AML-193 (cell line): ENCODE measurements at regions not wholly inside any gene's neighbourhood (a gene's known extent, or its start where the extent isn't known, plus 50 kb on each side); places are given as distances from the start of the nearest gene placed in this dataset.
"Not testable (repeated sequence)": the region's sequence is repeated elsewhere in the genome, so short reads cannot be mapped to it uniquely, and the experiment has no call there.

Source experiments
- DNase-seq, 2 experiments: peaks; one replicate each; lab custom pipeline; 2025; lab: John Stamatoyannopoulos, UW

DNA sequence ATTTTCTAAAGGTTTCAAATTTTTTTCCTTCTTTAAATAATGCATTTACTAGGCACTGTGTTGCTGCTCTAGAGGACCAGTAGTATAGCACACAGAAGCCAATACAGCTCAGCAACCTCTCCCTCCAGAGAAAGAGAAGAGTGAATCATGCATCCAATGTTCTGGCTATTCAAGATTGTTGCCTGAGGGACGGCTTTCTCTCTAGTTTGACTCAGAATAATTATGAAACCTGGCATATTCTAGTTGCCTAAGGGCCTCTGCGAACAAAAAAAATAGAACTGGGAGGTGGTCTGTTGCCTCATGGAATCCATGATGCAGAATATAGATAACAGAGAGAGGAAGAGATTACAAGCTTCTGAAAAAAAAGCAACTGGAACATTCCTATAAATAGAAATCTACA lies 1233.3 kb upstream of the PABPC4L start:
- DNase-seq = no peak

DNA sequence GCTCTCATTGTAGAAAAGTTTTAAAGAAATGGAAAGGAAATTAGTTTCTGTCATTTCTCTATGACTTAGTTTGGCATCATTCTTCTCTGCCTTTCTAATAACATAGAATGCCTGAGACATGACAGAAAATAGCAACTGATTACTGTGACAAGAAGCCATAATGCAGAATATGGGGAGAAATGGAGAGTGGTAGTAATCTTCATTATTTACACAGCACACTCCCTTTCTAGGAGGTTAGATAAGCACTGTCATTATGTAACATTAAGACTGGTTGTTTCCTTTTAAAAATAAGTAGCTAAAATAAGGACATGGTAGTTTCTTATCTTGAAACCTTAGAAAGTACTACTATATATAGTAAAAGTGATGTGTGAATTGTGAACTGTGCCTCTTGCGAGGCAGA lies 1227.9 kb upstream of the PABPC4L start:
- no peak for DNase-seq

DNA sequence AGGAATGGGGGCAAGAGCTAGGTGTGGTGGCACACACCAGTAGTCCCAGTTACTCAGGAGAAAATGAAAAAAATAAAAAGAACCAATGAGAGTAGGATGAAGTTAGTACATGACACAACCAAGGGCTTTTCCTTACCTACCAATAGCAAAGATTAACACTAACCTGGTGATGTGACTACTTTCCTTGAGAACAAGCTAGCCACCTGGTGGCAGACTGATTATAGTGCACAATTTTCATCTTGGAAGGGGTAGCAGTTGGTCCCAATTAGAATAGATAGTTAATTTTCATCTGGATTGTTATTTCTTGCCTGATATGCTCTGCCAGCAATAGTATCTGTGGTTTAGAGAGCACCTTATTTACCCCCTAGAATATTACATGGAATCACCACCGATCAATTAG lies 1216.8 kb upstream of the PABPC4L start:
- DNase-seq = peak; percentile 10 to 14

DNA sequence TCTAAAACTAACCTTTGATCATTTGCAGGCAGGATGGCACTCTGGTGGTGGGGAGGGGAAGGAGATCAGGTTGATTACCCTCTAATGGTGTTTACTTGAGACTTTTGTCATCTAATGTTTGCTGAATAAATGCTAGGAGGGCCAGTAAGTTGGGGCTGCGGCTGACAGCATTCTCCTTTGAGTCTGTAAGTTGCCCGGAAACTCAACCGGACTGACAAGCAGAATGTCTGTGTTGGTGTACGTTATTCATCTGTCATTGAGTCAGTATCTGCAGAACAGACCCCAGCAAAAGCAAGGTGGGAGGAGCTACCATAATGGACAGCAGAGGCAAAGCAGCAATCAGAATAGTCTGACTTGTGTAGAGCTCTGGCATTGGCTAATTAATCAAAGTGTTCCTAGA lies 1210.6 kb upstream of the PABPC4L start:
- DNase-seq = no peak

DNA sequence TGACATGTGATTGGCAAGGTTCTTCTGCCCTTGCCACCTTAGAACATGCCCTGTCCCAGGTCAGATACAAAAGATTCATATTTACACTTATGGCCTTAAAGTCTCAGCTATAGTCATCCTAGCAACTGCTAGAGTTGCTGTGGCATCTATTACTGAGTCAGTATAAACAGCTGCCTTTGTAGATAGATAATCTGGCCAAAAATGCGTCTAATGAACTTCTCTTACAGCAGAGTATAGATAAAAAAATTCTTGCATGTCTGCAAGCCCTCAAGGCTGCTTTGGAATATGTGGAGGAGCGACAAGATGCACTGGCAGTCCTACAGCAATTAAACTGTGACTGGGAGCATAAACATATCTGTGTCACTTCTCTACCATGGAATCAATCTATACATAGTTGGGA lies 1209.7 kb upstream of the PABPC4L start:
- DNase-seq = no peak

DNA sequence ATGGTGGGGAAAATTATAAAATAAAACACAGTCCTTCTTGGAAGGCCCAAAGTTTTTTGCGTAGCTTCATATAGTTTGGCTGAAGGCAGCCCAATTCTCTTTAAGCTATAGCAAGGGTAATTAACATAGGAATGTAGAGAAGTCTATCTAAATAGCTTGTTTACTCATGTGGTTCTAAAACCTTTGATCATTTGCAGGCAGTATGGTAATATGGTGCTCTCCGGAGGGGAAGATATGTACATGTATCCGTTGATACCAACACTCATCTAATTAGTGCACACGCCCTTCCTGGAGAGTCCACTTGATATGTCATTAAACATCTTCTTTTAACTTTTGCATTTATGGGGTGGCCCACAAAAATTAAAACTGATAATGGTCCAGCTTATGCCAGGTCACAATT lies 1207.7 kb upstream of the PABPC4L start:
- not testable (repeated sequence) for DNase-seq

DNA sequence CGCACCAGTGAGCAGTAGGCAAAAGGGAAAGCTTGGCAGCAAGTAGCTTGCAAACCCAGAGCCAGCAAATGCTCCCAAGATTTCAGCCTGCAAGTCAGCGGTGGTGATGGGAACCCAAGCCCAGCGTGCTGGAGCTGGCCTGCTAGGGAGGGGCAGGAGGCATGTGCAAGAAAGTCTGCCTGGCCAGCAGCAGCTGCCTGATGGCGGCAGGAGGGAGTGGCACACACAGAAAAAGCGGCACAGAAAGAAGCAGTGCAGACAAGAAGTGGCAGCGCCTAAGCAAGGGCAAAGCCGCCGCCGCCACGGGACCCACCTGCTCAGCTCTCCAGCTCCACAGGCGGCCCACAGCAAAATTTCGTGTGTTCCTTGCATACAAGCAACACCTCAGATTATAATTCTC lies 1206.5 kb upstream of the PABPC4L start:
- DNase-seq = no peak

DNA sequence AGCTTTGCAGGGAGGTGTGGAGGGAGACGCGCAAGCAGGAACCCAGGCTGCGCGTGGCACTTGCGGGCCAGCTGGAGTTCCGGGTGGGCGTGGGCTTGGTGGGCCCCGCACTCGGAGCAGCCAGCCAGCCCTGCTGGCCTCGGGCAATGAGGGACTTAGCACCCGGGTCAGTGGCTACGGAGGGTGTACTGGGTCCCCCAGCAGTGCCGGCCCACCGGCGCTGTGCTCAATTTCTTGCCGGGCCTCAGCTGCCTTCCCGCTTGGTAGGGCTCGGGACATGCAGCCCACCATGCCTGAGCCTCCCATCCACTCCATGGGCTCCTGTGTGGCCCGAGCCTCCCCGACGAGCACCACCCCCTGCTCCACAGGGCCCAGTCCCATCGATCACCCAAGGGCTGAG lies 1205.0 kb upstream of the PABPC4L start:
- not testable (repeated sequence) for DNase-seq

DNA sequence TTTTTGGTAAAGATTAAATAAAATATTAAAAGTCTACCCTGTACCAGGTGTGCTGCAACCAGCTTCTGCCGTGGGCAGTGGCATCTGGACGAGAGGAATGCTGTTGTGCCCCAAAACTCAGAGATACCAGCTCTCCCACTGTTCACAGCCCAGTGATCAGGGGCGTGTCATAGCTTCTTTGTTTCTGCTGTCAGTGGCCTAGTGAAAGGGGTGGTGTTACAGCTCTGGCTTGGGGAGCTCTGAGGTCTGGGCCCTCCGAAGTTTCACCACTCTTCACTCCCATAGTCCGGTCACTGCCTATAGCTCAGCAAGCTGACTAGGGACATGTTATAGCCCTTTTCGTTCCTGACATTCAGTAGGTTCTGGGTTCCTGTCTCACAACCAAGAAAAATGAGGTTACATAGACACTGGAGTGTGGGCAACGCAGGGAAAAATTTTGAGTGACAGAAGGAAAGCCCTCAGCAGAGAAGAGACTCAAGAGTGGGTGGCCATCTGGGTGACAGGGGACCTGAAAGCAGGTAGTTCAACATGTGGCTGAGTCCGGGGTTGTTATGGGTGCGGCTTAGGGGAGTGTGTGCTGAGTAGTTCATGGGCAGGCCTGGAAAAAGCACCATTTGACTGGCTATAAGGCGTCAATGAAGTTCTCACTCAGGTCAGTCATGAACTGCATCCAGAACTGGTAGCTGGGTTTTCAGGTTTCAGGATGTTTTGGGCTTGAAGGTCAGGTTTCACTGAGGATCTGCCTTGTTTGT lies 1184.4 kb upstream of the PABPC4L start:
- no peak for DNase-seq

DNA sequence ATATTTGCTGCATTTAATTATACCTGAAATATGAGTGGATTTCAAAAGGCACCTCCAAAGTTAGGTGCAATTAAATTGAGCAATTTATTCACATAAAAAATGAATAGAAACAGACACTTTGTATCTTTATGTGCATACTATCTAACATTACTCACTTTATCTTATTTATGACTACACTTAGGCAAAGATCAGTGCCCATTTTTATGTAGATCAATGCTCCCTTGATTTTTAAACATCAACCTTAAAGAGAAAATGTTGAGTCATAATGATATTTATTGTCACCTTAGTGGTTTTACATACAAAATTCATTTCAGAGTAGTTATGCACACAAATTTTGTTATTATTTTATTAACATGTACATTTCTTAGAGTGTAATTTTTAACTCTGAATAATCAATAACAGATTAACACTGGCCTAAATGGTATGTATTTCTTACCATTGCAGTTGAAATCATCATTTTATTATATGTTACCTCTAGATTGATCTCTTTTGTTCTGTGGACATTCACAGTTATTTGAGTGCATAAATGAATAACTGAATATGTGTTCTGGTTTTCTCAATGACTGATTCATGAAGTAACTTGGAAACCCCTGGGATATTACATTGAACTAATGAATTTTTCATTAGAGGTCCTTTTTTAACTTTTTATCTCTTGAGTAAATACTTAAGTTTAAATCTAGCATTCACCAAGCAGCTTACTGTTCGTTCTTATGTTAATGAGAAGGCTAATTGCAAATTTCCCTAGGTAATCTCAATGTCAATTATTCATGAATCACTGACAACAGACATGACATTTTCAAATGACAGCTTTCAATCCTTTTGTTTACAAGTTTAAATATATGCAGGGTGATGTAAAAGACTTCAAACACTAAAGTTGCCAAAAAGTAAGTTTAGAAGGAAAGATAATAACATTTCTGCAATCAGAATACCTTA lies 1182.0 kb upstream of the PABPC4L start:
- no peak for DNase-seq

DNA sequence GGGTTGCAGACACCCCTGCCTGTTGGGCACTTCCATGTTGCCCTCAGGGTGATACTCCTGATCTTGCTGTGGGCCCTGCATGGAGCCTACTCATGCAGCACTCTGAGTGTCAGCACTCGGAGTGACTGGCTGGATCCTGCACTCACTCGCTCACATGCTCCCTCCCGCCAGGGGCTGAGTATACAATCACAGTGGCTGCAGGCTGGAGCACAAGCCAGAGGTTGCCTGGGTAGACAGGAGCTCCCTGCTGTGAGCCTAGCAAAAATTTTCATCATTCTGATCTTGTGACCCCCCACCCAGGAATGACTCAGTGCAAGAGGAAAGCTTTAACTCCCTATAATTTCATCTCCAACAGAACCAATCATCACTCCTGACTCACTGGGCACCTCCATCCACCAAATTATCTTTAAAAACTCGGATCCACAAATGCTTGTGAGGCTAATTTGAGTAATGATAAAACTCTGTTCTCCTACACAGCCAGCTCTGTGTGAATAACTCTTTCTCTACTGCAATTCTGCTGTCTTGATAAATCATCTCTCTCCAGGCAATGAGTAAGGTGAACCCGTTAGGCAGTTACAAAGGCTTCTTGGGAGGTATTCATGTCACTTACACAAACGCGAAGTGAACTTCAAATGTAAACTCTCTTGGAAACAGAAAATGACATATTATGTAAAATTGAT lies 1180.8 kb upstream of the PABPC4L start:
- no peak for DNase-seq

DNA sequence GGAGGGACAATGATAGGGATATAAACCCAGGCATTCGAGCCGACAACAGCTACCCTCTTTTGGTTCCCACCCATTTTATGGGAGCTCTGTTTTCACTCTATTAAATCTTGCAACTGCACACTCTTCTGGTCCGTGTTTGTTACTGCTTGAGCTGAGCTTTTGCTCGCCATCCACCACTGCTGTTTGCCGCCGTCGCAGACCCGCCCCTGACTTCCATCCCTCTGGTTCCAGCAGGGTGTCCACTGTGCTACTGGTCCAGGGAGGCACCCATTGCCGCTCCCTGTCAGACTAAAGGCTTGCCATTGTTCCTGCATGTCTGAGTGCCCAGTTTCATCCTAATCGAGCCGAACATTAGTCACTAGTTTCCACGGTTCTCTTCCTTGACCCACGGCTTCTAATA lies 1170.5 kb upstream of the PABPC4L start:
- DNase-seq = no peak

DNA sequence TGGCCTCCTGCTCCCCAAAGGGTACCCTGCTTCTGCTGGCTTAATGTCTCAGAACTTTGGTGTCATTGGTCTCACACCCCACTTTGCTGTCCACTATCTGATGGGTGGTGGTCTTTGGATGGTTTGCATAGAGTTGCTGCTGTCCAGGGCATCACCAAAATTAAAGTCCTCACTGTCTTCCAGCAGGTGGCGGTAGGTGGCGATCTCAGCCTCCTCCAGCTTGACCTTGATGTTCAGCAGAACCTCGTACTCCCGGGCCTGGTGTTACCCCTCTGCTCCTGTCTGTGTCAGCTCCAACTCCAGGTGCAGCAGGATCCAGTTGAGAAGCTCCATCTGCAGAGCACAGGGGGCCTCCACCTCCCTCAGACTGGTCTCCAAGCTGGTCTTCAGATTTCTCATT lies 1169.5 kb upstream of the PABPC4L start:
- peak in 1 of 2 experiments; percentile 2 for DNase-seq

DNA sequence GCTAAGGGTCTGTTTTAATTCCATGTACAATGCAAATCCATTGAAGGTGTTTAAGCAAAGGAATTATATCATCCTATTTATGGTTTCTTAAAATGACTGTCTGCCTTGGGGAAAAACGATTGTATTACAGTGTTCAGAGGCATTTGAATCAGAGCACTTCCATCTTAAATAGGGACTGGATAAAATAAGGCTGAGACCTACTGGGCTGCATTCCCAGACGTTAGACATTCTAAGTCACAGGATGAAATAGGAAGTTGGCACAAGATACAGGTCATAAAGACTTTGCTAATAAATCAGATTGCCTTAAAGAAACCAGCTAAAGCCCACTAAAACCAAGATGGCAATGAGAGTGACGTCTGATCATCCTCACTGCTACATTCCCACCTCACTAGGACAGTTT lies 1167.2 kb upstream of the PABPC4L start:
- DNase-seq = no peak

DNA sequence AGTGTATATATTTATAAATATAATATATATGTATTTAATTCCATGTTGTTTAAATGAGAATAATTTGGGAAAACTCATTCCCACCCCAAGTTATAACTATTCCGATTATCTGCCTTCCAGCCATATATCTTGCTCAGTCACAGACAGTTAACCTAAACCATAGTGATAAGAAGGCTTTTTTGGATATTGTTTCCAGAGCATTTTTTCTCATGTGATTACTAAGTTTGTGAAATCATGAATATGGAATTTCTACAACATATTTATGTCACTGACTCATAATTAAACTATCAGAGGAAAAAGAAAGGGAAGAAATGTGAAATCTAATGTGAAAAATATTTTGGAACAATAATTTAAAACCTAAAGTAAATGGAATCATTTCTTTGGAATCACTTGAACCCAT lies 1163.5 kb upstream of the PABPC4L start:
- no peak for DNase-seq

DNA sequence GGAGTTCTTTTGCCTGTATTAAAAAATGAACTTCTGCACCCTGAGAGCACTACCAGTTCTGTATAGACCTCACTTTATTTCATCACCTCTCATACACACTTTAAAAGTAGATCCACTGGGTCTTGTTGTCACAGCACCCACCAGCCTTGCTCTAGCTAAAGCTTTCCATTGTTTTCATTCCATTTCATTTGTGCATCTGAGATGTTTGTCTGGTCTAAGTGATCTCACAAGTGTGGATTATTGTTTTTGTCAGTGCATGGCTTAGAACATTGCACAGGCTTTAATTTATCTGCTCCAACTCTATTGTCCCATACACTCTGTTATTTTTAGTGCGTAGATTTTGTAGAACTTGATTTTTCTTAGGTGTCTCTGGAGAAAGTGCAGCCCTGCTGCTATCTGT lies 1157.5 kb upstream of the PABPC4L start:
- DNase-seq = no peak

DNA sequence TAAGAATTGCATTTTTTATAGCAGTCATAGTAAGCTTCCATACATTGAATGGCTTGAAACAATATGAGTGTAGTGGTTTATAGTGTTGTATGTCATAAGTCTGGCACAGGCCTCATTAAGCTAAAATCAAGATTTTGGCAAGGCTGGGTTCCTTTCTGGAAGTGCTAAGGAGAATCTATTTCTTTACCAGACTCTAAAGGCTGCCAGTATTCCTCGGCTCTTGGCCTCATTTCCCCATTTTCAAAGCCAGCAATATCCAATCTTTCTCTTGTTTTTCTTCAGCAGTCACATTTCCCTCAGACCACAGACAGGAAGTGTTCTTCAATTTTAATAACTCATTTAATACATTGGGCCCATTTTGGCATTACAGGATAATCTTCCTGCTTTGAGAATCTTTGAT lies 1155.5 kb upstream of the PABPC4L start:
- DNase-seq = no peak

DNA sequence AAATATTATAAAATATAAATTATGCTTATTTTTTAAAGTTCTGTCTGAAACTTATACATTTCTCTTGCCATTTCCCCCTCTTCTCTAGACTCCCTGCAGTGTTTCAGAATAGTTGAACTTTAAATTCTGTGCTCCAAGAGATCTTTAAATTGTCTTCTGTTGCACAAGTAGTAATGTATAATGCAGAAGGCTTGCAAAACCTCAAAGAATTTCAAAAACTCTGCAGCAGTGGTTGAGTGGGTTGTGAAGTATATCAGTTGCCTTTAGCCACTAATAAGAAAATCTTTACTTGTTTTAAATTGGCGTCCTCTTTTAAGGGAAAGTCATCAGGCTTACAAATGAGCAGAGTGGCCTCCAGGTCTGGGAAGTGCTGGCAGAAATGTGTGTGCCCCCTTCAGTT lies 1153.3 kb upstream of the PABPC4L start:
- no peak for DNase-seq

DNA sequence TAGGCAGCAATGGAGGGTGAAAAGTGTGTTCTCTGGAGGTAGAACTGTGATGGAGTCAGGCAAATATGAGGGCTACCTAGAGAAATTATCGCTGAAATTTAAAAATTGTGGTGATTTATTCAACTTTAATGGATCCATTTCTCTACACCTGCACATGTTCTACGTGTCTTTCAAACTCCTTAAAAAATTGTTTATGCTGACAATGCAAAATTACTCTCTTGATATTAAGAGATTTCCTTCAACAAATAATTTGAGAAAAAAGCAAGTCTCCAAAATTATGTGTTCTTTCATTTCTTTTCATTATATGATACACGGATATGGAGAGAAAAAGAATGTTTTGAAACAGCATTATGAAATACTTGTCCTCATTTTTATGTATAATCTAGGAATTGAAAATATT lies 1151.4 kb upstream of the PABPC4L start:
- no peak for DNase-seq

DNA sequence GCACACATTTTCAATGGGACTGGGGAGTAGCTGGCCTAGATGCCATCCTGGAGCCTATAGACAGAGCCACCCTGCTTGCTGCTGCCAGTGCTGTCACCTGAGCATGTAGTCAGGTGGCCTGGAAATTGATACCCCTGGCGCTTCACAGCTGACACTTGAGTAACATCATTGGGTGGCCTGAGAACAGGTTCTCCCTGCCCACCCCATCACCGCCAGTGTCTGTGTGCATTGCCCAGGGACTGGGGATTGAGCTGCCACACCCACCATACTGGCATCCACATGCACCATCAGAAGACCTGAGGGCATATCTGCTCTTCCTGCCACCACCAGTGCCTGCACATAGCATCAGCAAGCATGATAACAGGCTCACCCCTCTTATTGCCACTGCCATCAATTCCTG lies 1142.9 kb upstream of the PABPC4L start:
- no peak for DNase-seq

DNA sequence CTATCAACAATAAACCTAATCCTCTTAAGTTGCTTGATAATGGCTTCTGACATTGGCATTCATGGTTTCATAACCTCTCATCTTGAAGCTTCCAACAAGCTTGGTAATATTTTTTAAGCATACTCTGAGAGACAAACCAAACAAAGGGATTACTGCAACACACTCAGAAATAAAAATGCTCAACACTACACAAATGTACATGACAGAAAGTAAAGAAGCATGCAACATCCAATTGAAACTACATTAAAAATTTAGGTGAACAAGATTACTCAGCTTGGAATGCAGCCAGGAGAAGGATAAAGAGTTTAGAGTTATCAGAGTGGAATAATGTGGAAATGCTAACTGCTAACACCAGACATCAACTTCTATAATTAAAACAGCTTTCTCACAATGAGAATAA lies 1136.6 kb upstream of the PABPC4L start:
- DNase-seq = no peak

DNA sequence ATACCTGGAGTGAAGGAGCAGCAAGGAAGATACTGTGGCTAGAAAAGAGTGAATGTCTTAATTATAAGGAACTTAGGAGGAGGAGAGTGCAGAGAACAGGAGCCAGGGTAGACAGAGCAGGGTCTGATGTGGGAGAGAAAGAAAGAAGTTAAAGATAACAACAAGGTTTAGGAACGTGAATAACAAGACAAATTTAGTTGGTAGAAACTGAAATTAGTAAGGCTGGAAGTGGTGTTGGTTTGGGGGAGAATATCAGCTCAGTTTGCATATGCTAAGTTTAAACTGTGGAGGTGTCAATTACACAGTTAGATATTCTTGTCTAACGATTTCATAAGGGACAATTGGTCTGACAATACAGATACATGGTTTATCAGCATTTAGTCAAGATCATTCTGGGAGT lies 1123.7 kb upstream of the PABPC4L start:
- DNase-seq = no peak

DNA sequence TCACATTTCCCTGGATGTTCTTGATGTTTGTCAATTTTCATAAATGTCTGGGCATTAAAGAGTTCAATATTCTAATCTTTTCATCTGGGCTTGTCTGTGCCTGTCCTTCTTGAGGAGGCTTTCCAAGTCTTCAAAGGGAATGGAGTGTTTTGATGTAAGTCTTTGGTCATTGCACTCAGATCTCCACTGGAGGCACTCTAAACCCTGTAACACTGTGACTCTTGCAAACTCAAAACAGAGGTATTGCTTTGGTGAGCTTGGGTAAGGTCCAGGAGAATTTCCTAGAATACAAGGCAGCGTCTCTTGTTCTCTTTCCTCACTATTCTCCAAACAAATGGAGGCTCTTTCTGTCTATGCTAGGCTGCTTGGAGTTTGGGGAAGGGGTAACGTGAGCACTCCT lies 1118.1 kb upstream of the PABPC4L start:
- no peak for DNase-seq
